Erythroblast (primary cell): ENCODE measurements at regions not wholly inside any gene's neighbourhood (a gene's known extent, or its start where the extent isn't known, plus 50 kb on each side); places are given as distances from the start of the nearest gene placed in this dataset.

ENCODE experiments used
- GATA1 ChIP-seq: IDR thresholded peaks from 2 replicates; pipeline ENCODE4 v1.6.1; 2011; ENCODE audit warnings: low read depth, mild to moderate bottlenecking, control low read depth, low read length, moderate library complexity
- POLR2A ChIP-seq: IDR thresholded peaks from 2 replicates; pipeline ENCODE4 v1.6.1; 2011; ENCODE audit warnings: mild to moderate bottlenecking, low read length

GRCh38 chr4:65791111-65791811, 121.0 kb upstream of the EPHA5 start:
- no peak for TF ChIP-seq POLR2A
- TF ChIP-seq GATA1, result no peak
